Stimulated activated CD4-positive, alpha-beta T cell treated with anti-CD3 and anti-CD28 coated beads, Interleukin-12 subunit alpha, Interleukin-12 subunit beta, amount 100 ng/mL, for 4 hours (primary cell): ENCODE measurements at regions not wholly inside any gene's neighbourhood (a gene's known extent, or its start where the extent isn't known, plus 50 kb on each side); places are given as distances from the start of the nearest gene placed in this dataset.
"Not testable (repeated sequence)": the region's sequence is repeated elsewhere in the genome, so short reads cannot be mapped to it uniquely, and the experiment has no call there.

Experiments
- DNase-seq: peaks from one replicate; pipeline ENCODE4 v3.0.0-alpha.2; 2020

DNA sequence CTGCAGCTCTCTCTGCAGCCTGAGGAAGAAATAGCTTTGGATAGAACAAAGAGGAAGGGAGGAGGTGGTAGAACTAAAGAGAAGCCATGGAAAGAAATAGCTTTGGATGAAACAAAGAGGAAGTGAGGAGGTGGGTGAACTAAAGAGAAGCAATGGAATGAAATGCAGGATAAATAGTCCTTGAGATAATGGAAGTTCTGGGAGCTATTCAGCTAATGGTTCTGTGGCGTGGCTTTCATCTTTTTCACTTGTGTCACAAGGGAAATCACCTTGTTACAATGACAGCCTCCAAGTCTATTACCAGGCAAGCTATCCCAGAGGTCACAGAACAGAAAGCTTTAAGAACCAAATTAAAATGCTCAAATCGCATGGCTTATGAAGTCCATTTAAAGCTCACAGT lies 141.3 kb upstream of the ARG1 start:
- no peak for DNase-seq

DNA sequence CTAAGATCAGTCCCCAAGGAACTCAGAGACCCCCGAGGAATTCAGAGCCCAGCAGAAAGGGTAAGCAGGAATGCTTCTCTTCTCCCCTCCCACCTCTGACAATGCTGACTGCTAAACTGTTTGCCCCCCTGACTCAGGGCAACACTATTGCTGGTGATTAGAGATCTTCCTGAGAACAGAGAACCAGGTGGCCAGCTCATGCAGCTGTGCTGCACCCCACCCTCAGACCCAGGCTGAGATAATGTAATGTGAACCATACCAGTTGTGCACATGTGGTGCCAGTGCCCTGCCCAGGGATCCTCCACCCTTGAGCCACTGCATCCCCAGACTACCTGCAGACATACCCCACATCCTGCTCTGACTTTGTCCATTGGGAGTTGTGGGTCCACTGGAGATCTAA lies 139.1 kb upstream of the ARG1 start:
- no peak for DNase-seq

DNA sequence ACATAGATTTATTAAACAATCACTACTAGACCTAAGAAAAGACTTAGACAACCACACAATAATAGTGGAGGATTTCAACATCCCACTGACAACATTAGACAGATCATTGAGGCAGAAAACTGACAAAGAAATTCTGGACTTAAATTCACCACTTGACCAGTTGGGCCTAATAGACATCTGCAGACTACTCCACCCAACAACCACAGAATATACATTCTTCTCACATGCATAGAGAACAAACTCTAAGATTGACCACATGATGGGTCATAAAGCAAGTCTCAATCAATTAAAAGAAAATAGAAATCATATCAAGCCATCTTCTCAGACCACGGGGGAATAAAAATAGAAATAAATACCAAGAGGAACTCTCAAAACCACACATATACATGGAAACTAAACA lies 136.7 kb upstream of the ARG1 start:
- DNase-seq = no peak

DNA sequence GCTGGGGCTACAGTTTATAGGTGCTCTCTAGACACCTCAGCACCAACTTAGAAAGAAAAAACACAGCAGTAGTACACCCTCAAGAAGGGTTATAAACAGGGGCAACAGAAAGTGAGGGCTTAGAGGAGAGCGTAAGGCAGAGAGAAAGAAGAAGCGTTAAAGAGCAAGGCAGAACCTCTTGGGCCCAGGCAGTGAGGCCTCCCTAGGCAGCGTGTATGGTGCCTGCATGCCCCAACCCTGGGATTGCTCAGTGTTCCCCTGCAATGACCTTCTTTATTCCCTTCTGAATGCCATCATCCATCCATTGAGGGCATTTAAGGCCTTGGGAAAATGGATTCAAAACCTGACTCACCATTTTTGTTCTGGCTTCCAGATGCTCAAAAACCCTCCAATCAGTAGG lies 130.0 kb upstream of the ARG1 start:
- no peak for DNase-seq

DNA sequence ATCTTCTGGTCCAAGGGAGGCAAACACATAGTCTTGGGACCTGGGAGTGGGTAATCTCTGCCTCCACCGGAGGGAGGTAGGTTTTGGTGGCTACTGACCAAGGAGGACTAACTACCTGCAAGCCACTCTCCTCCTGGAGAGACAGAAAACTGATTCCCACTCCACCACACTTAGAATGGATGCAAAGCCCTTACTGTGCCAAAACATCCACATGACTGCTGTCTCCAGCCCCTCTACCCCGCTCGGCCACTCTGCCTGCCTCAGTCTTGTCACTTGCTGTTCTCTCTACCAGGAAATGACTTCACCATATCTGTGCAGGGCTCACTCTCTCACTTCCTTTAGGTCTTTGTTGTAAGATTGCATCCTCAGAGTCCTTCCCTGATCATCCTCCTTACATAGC lies 129.5 kb upstream of the ARG1 start:
- peak; percentile 25 for DNase-seq

DNA sequence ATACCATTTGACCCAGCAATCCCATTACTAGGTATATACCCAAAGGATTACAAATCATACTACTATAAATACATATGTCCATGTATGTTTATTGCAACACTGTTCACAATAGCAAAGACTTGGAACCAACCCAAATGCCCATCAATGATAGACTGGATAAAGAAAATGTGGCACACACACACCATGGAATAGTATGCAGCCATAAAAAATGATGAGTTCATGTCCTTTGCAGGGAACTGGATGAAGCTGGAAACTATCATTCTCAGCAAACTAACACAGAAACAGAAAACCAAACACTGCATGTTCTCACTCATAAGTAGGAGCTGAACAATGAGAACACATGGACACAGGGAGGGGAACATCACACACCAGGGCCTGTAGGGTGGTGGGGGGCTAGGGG lies 127.7 kb upstream of the ARG1 start:
- DNase-seq = not testable (repeated sequence)

DNA sequence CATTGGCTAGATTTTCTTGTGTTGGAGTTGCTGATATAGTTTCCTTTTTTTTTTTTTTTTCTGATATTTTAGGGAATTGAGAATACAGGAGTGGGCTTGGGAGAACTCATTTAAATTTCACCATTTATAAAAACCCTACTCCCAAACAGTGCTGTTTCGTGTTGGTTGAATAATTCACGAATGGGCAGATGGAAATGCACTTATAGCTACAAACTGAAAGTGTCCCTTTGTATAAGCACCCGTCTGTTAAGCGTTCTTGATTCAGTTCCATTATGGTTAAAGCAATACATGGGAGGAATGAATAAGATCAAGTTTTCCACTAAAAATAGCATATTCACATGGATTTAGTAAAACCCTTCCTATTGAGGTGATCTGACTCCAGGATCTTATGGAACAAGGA lies 122.2 kb upstream of the ARG1 start:
- no peak for DNase-seq

DNA sequence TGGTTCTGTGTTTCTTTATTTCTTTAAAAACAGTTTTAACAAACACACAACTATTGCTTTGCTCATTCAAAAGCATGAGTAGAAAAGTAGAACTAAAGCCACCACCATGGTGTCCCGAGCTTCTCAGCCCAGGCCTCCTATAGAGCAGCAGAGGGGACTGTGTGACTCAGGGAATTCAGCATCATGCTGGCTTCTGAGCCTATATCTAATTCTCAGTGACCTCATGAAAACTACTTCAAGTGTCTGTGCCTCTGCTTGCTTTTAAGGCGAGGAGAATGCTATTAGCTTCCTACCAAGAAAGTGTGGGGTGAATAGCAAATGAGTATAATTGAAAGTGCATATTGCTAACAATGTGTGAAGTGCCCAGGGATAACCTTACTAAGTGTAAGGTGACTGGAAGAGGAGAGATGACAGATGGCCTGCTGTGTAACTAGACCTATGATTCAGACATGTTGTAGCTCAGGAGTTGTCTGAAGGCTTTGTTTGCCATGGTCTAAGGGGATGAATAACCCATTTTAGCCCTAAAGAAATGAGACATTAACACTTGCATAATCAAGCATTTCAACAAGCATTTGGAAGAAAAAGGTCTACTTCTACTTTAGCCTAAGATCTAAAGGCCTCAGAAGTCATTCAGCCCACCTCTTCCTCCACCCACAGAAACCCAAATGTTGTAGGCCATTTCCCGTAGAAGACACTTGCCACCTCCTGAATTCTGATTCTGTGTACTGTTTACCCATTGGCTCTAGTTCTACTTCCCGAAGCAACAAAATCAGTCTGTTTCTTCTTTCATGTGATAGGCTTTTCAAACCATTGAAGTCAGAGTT lies 121.5 kb upstream of the ARG1 start:
- no peak for DNase-seq

DNA sequence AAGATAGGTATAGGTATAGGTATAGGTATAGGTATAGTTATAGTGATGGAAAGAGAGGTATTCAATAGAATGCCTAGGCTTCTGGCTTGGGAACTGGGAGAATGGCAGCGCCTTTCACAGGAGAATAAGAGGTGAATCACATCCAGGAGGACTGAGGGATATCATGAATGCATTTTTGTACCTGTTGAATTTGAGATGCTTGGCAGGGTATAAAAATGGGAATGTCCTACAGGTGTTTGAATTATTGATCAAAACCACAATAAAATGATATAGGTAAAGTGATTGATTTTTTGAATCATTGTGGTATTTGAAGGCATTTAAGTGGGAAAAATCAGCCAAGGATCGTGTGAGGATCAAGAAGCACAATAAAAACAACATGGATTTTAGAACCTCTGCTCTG lies 119.2 kb upstream of the ARG1 start:
- DNase-seq = no peak

DNA sequence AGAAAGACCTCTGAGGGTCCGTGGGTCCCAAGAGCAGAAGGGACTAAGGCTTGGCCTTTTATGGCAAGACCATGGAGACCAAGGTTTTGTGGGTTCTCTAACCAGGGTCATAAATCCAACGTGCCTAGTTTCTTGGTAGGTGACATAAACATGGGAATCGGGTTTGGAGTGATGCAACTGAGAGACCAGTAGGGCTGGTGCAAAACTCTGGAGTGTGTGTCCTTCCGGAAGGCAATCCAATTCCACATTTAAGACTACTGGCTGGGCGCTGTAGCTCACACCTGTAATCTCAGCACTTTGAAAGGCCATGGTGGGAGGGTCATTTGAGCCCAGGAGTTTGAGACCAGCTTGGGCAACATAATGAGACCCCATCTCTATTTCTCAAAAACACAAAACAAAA lies 116.5 kb upstream of the ARG1 start:
- no peak for DNase-seq

DNA sequence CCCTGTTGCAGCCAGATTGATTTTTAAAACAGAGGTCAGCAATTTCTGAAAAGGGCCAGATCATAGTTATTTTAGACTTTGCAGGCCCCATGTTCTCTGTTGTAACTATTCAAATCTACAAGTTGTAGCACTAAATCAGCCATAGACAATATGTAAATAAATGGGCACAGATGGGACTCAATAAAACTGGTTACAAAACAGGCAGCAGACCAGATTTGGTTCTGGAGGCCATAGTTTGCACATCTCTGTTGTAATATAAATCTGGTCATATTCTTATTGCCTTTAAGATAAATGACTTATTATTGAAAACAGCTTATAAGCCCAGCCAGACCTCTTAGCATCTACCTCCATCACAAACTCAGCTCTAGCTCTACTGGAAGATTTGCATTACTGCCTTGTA lies 114.0 kb upstream of the ARG1 start:
- DNase-seq = no peak

DNA sequence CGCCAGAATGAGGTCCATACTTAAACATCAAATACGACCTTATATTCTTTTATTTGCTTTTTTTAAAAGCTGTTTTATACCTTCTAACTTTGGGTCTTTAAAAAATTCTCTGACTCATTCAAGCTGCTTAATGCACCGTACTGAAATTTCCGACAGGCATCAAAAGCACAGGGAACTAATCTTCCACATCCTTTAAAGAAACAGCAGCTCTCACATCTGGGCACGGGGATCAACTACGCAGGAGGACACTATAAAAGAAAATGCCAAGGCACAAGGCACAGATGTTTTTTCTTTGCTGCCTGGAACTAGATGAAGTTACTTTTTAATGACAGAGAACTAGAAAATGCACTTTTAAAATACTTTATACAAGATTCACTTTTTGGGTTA lies 112.4 kb upstream of the ARG1 start:
- DNase-seq = no peak

DNA sequence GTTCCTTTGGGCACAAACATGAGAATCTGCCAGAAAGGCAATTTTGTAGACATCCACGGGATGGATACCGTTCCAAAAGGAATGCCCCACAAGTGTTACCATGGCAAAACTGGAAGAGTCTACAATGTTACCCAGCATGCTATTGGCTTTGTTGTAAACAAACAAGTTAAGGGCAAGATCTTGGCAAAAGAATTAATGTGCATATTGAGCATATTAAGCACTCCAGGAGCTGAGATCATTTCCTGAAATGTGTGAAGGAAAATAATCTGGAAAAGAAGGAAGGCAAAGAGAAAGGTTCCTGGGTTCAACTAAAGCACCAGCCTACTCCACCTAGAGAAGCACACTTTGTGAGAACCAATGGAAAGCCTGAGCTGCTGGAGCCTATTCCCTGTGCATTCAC lies 103.9 kb upstream of the ARG1 start:
- no peak for DNase-seq

DNA sequence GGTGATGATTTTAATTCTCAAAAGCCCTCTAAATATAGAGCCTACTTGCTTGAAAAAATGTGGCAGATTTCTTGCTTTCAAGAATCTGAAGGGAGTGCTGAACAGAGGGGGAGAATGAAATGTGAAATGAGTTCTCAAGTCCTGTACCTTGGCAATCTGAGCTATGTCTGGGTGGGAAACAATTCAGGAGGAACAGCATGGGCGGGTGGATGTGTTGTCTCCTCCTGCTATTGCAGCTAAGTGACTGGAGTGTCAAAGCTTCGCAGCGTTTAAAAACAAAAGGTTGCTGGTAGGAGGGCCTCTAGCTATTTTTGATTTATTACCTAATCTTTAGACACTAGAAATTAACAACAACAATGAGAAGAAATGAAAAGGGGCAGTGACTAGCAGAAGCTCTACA lies 102.5 kb upstream of the ARG1 start:
- DNase-seq = no peak

DNA sequence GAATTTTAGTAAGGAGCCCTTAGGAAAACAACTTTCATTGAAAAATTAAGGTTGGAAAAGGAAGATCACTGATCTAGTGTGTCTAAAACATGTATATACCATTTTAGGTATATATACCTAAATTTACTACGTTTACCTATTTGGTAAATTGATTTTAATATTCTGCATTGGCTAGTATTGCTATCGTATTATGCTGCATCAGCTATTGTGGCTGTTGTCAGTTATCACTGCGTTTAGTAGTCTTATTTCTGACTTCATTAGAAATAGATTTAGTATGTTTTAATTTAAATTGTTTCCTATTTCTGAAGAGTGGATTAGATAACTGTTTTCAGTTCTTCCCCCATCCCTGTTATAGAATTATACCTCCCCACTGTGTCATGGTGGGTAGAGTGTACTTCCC lies 101.7 kb upstream of the ARG1 start:
- DNase-seq = no peak

DNA sequence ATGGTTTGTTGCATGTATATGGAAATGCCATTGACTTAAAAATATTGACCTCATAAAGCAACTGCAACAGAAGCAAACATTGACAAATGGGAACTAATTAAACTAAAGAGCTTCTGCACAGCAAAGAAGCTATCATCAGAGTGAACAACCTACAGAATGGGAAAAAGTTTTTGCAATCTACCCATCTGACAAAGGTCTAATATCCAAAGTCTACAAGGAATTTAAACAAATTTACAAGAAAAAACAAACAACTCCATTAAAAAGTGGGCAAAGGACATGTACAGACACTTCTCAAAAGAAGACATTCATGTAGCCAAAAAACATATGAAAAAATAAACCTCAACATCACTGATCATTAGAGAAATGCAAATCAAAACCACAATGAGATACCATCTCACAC lies 99.7 kb upstream of the ARG1 start:
- not testable (repeated sequence) for DNase-seq

DNA sequence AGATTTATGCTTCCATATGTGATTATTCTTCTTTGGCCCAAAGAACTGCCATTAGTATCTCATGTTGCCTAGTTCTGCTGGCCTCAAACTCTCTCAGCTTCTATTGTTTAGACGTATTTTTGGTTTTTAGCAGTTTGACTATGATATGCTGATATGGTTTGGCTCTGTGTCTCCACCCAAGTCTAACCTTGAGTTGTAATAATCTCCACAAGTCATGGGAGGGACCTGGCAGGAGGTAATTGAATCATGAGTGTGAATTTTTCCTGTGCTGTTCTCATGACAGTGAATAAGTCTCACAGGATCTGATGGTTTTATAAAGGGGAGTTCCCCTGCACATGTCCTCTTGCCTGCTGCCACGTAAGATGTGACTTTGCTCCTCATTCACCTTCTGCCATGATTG lies 96.7 kb upstream of the ARG1 start:
- DNase-seq = no peak

DNA sequence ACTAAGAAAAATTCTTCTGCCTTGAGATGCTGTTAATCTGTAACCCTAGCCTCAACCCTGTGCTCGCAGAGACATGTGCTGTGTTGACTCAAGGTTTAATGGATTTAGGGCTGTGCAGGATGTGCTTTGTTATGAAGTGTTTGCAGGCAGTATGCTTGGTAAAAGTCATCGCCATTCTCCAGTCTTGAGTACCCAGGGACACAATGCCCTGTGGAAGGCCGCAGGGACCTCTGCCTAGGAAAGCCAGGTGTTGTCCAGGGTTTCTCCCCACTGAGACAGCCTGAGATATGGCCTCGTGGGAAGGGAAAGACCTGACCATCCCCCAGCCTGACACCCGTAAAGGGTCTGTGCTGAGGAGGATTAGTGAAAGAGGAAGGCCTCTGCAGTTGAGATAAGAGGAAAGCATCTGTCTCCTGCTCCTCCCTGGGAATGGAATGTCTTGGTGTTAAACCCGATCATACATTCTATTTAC lies 94.2 kb upstream of the ARG1 start:
- DNase-seq = not testable (repeated sequence)

DNA sequence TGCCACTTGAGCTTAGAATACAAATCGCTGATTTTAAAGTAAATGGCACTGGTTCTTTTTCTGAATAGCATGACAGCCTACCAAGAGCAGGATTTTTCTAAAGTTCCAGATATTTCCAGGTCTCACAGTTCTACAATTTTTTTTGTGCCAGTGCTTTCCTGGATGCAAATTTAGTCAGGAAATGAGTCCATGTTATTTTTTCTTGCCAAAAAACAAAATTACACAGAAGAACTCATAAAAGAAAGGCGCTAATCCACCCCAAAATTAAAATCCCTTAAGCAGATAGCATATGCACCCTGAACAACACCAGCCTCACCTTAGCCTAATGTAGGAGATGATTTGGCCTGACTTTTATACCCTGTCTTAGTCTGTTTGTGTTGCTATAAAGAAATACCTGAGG lies 86.4 kb upstream of the ARG1 start:
- DNase-seq = no peak

DNA sequence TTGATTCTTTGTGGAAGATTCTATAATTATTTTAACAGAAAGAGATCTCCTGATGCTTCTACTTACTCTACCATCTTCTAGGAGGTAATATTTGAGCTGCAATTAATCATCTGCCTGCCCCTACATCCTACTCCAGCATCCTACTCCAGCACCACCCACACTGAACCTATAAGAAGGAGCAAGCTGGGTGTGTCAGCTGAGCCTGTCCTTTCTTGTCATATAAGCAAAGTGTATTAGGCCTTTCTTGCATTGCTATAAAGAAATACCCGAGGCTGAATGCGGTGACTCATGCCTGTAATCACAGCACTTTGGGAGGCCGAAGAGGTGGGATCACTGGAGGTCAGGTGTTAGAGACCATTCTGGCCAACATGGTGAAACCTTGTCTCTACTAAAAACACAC lies 84.2 kb upstream of the ARG1 start:
- DNase-seq = no peak

DNA sequence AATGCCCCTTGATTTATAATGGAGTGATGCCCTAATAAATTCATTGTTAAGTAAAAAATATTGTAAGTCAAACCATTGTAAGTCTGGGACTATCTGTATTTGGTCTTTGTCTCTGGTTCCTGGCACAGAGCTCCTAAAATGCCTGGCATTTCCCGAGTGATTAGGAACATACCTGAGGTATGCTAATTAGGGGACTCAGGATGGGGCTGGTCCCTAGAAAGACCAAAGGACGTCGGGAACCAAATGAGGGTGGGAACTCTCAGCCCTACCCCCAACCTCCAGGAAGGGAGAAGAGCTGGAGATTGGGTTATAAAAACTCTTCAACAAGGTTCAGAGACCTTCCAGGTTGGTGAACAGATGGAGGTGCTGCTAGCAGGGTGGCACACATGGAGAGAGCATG lies 82.6 kb upstream of the ARG1 start:
- DNase-seq = no peak

DNA sequence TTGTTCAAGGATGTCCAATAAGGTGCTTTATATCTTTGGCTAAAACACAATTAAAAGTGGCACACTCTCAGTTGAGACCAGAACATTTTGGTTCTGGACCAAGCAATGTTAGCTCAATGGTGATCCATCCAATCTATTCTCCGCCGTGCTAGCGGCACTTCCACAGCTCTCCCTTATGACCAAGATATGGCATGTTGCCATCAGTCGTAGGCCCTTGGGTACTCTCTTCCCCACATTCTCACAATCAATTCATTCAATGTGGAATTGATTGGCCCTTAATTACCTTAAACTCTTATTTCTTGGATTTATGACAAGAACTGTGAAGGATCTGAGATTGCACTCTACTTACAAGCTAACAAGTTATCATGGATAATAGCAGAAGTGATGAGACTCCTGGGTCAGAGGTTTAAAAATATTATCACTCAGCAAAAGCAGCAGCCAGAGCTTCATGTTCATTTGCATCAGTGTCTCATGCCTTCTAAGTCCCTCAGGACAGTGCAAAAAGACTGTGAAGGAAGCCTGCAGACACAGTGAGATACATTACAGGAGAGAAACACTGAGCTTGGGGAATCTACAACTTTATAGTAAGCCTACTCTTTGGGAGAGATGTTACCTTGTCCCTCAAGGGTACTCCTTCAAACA lies 80.0 kb upstream of the ARG1 start:
- no peak for DNase-seq

DNA sequence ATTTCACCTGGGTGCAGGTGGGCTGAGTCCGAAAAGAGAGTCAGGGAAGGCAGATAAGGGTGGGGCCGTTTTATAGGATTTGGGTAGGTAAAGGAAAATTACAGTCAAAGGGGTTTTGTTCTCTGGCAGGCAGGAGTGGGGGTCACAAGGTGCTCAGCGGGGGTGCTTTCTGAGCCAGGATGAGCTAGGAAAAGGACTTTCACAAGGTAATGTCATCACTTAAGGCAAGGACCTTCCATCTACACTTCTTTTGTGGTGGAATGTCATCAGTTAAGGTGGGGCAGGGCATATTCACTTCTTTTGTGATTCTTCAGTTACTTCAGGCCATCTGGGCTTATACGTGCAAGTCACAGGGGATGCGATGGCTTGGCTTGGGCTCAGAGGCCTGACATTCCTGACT lies 68.6 kb upstream of the ARG1 start:
- not testable (repeated sequence) for DNase-seq

DNA sequence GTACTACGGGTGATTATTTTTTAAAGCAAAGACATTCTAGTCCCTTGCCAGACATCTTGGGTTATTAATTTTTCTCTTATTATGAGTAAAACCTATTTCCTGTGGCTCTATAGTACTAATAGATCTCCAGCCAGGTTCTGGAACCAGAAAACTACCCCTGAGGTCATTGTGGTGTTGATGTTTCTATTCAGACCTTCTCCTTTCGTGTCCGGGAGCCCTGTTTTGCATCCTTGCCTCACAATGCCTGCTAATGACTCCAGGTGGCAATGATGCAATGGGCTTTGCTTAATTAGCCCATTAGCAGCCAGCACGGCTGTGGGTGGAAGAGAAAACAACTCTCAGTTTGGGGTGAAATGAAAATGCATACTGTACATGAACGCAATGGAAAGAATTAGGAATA lies 62.9 kb upstream of the ARG1 start:
- no peak for DNase-seq

DNA sequence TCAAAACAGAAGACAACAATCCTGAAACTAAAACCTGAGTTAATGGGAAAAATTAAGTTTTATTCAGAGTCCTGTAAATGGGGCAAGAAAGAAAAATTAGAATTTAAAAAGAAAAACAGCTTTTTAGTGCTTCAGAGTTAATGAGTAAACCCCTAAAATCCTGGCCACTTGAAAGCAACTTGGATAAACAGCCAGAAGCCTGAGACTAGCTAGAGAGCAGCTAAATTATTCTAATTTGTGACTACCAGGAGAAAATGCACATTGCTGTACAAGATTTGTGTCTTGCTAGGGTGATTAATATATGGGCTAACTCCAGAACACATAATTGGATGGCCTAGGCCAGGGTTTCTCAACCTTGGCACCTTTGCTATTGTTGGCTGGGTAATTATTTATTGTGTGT lies 62.4 kb upstream of the ARG1 start:
- DNase-seq = no peak
